HCT116 (cell line): ENCODE measurements at regions not wholly inside any gene's neighbourhood (a gene's known extent, or its start where the extent isn't known, plus 50 kb on each side); places are given as distances from the start of the nearest gene placed in this dataset.

Source experiments
- POLR2AphosphoS5 ChIP-seq: IDR thresholded peaks from 2 replicates; pipeline ENCODE4 v1.6.1; 2011; ENCODE audit warnings: mild to moderate bottlenecking, low read depth, low read length, moderate library complexity
- TF ChIP-seq, protein P1 (sequence below), 3 experiments: fragments of 200-600 bp in 1 of 3; sonication (generic) in 1 of 3; IDR thresholded peaks in 2 of 3; conservative IDR thresholded peaks in 1 of 3; 2 replicates each; pipeline ENCODE4 v1.5.1; 2012 to 2017; ENCODE audit warnings: low read depth in 2 of 3, low read length in 2 of 3, antibody characterized with exemption in 1 of 3, borderline replicate concordance in 1 of 3, control low read depth in 1 of 3, mild to moderate bottlenecking in 1 of 3, mixed read lengths in 1 of 3, mixed run types in 1 of 3, moderate library complexity in 1 of 3; ENCODE audit not compliant: insufficient read depth in 1 of 3

DNA sequence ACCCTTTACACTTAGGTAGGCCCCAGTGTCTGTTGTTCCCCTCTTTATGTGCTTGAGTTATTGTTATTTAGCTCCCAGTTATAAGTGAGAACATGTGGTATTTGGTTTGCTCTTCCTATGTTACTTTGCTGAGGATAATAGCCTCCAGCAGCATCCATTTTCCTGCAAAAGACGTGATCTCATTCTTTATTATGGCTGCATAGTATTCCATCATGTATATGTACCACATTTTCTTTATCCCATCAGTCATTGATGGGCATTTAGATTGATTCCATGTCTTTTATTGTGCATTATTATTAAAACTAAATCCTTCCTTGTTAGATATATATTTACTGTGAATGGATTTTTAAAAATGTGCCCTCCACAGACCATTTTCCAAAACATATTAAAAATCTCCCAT lies 1137.3 kb upstream of the ADGRB3 start:
- TF ChIP-seq, protein P1, sequence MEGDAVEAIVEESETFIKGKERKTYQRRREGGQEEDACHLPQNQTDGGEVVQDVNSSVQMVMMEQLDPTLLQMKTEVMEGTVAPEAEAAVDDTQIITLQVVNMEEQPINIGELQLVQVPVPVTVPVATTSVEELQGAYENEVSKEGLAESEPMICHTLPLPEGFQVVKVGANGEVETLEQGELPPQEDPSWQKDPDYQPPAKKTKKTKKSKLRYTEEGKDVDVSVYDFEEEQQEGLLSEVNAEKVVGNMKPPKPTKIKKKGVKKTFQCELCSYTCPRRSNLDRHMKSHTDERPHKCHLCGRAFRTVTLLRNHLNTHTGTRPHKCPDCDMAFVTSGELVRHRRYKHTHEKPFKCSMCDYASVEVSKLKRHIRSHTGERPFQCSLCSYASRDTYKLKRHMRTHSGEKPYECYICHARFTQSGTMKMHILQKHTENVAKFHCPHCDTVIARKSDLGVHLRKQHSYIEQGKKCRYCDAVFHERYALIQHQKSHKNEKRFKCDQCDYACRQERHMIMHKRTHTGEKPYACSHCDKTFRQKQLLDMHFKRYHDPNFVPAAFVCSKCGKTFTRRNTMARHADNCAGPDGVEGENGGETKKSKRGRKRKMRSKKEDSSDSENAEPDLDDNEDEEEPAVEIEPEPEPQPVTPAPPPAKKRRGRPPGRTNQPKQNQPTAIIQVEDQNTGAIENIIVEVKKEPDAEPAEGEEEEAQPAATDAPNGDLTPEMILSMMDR (IDR thresholded peaks at IDR 0.05 in 2 of 3, conservative IDR thresholded peaks at IDR 0.05 in 1 of 3; ENCODE audit: borderline replicate concordance in 1 of 3, insufficient read depth in 1 of 3, low read depth in 2 of 3, low read length in 2 of 3): no peak
- no peak for TF ChIP-seq POLR2AphosphoS5
